ENCODE measurements at regions not wholly inside any gene's neighbourhood (a gene's known extent, or its start where the extent isn't known, plus 50 kb on each side); places are given as distances from the start of the nearest gene placed in this dataset.
A peak's percentile ranks its signal among the peaks of the same experiment; 100 is the strongest.
"Not testable (repeated sequence)": the region's sequence is repeated elsewhere in the genome, so short reads cannot be mapped to it uniquely, and the experiment has no call there.

GRCh38 chr21:28877318-28877884 lies 115.3 kb downstream of the LTN1 start:
- no peak for DNase-seq

- no peak for DNase-seq
Observed at GRCh38 chr21:28875078-28875477, 117.6 kb downstream of the LTN1 start.

- no peak for DNase-seq
Observed at GRCh38 chr21:28872218-28872617, 120.5 kb downstream of the LTN1 start.

GRCh38 chr21:28871388-28872010 lies 121.2 kb downstream of the LTN1 start:
- no peak for DNase-seq

- no peak for DNase-seq
Observed at GRCh38 chr21:28867401-28867800, 125.3 kb downstream of the LTN1 start.

- no peak for DNase-seq
Observed at GRCh38 chr21:28865488-28866186, 127.0 kb downstream of the LTN1 start.

- DNase-seq = no peak
Observed at GRCh38 chr21:28858424-28858823, 134.3 kb downstream of the LTN1 start.

- no peak for DNase-seq
Observed at GRCh38 chr21:28857752-28858151, 134.9 kb downstream of the LTN1 start.

GRCh38 chr21:28856588-28857250 lies 136.0 kb downstream of the LTN1 start:
- no peak for DNase-seq

GRCh38 chr21:28852706-28853105 lies 140.0 kb downstream of the LTN1 start:
- no peak for DNase-seq

- DNase-seq = no peak
Observed at GRCh38 chr21:28851645-28852044, 141.0 kb downstream of the LTN1 start.

- not testable (repeated sequence) for DNase-seq
Observed at GRCh38 chr21:28839237-28839636, 153.4 kb downstream of the LTN1 start.

GRCh38 chr21:28837426-28837825 lies 155.3 kb downstream of the LTN1 start:
- peak; percentile 37 for DNase-seq

- peak; percentile 42 for DNase-seq
Observed at GRCh38 chr21:28836588-28836987, 156.1 kb downstream of the LTN1 start.

GRCh38 chr21:28834335-28835238 lies 158.1 kb downstream of the LTN1 start:
- DNase-seq = no peak

GRCh38 chr21:28833609-28834008 lies 159.1 kb downstream of the LTN1 start:
- DNase-seq = no peak

- no peak for DNase-seq
Observed at GRCh38 chr21:28833182-28833581, 159.5 kb downstream of the LTN1 start.

- no peak for DNase-seq
Observed at GRCh38 chr21:28832715-28833061, 160.0 kb downstream of the LTN1 start.

GRCh38 chr21:28832013-28832714 lies 160.5 kb downstream of the LTN1 start:
- peak; percentile 65 for DNase-seq

- no peak for DNase-seq
Observed at GRCh38 chr21:28828981-28829380, 163.7 kb downstream of the LTN1 start.

GRCh38 chr21:28828021-28828420 lies 164.7 kb downstream of the LTN1 start:
- no peak for DNase-seq

GRCh38 chr21:28827422-28827821 lies 165.3 kb downstream of the LTN1 start:
- DNase-seq = no peak
